ENCODE measurements at regions not wholly inside any gene's neighbourhood (a gene's known extent, or its start where the extent isn't known, plus 50 kb on each side); places are given as distances from the start of the nearest gene placed in this dataset.

DNA sequence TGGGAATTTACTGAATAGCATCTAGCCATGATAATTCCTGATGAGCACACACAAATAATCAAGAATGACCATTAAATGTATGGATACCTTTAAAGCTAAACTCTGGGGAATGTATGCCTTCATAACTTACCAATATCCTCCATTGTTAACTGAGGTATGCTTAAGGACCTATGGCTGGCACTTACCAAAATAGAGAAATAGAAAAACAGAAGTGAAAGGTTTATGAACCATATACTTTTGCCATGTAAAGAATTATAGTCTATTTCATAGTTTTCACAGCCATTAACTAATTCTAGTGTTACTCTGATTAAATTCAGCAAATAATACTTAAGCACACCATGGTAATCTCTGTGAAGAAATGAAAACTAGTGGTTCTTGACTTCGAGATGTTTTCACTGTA lies 1360.6 kb upstream of the LRRTM3 start:
- Histone ChIP-seq H3K36me3 (no peaks in the 10 kb centered on the region), H3K27ac (no peak overlapping the region), H3K4me1 (no peaks in the 10 kb centered on the region), H3K4me3 (no peak overlapping the region), H3K27me3 (no peaks in the 10 kb centered on the region), H3K9me3 (no peaks in the 10 kb centered on the region)
- no peak for TF ChIP-seq CTCF (IDR thresholded peaks at IDR 0.05)
- no peak for DNase-seq
- intact Hi-C loops (cut with DNase I; ENCODE audit: low total_unique reads) = no loop called here

- Histone ChIP-seq H3K4me1 (no peaks in the 10 kb centered on the region), H3K27ac (no peak overlapping the region), H3K4me3 (no peak overlapping the region), H3K36me3 (no peaks in the 10 kb centered on the region), H3K27me3 (no peaks in the 10 kb centered on the region), H3K9me3 (no peaks in the 10 kb centered on the region)
- DNase-seq = no peak
- intact Hi-C loops (cut with DNase I; ENCODE audit: low total_unique reads) = no loop called here
- no peak for TF ChIP-seq CTCF (IDR thresholded peaks at IDR 0.05)
Observed at GRCh38 chr10:65566906-65567305, 1358.9 kb upstream of the LRRTM3 start.

- no peak for DNase-seq
Observed at GRCh38 chr10:65570143-65571010, 1355.5 kb upstream of the LRRTM3 start.

GRCh38 chr10:65571011-65571570 lies 1354.7 kb upstream of the LRRTM3 start:
- no peaks in the 10 kb centered on the region for H3K9me3 ChIP-seq
- H3K27me3 ChIP-seq = no peaks in the 10 kb centered on the region
- no peak for TF ChIP-seq CTCF (IDR thresholded peaks at IDR 0.05)
- no peaks in the 10 kb centered on the region for H3K36me3 ChIP-seq
- no peaks in the 10 kb centered on the region for H3K4me1 ChIP-seq
- H3K27ac ChIP-seq = no peak overlapping the region
- H3K4me3 ChIP-seq = peak overlapping the region; percentile 37 to 40
- DNase-seq = no peak
- intact Hi-C loops (cut with DNase I; ENCODE audit: low total_unique reads) = no loop called here

More at GRCh38 chr10:65570143-65571010, 1355.5 kb upstream of the LRRTM3 start:
- Histone ChIP-seq H3K4me1 (no peaks in the 10 kb centered on the region), H3K27ac (no peak overlapping the region), H3K9me3 (no peaks in the 10 kb centered on the region), H3K4me3 (peak overlapping the region; percentile 37 to 40), H3K36me3 (no peaks in the 10 kb centered on the region), H3K27me3 (no peaks in the 10 kb centered on the region)
- intact Hi-C loops (cut with DNase I; ENCODE audit: low total_unique reads) = no loop called here
- TF ChIP-seq CTCF (IDR thresholded peaks at IDR 0.05) = no peak

DNA sequence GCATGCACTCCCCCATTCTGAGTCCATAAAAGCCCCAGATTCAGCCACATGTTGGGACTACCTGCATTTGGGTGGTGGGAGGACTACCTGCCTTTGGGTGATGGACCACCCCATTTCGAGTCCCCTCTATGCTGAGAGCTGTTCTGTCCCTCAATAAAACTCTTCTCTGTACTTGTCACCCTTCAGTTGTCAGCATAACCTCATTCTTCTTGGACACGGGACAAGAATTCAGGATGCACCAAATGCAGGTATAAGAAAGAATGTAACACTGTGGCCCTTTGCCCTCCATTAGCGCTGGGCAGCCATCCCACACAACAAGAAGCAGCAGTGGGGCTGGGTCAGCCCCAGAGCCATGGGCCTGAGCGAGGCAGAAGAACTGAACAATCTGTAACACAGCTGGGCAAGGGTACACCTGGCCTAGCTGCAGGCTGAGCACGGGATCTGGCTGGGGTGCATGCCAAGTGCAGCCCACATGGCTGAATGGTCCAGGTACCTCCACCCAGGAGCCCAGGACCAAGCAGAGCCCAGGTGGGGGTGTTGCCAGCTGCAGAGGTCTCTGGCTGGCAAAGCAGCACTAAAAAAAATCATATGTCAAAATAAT lies 1344.3 kb upstream of the LRRTM3 start:
- no peak for TF ChIP-seq CTCF (IDR thresholded peaks at IDR 0.05)
- no peak overlapping the region for H3K27ac ChIP-seq
- no peaks in the 10 kb centered on the region for H3K36me3 ChIP-seq
- no peaks in the 10 kb centered on the region for H3K27me3 ChIP-seq
- no peaks in the 10 kb centered on the region for H3K4me1 ChIP-seq
- peaks cover 0 to 15% (median 10%) of the 10 kb centered on the region in 3 donors for H3K9me3 ChIP-seq
- intact Hi-C loops (cut with DNase I; ENCODE audit: low total_unique reads) = no loop called here
- no peak for DNase-seq
- no peak overlapping the region for H3K4me3 ChIP-seq
